ENCODE measurements at regions not wholly inside any gene's neighbourhood (a gene's known extent, or its start where the extent isn't known, plus 50 kb on each side); places are given as distances from the start of the nearest gene placed in this dataset.

GRCh38 chr10:111161109-111161874, 84.5 kb downstream of the ADRA2A start:
- TF ChIP-seq CHD1 (IDR thresholded peaks at IDR 0.05; ENCODE audit: low read depth, low read length) (no peak), CEBPB (IDR thresholded peaks at IDR 0.05; ENCODE audit: low read depth, low read length) (no peak), POLR2A (IDR thresholded peaks at IDR 0.05; ENCODE audit: control extremely low read depth in 1 of 2, low read depth in 2 of 2, low read length in 2 of 2) (no peak), JUND (IDR thresholded peaks at IDR 0.05; ENCODE audit: low read length) (no peak), HDAC2 (IDR thresholded peaks at IDR 0.05; ENCODE audit: borderline replicate concordance in 1 of 2, low read depth in 2 of 2, low read length in 2 of 2) (no peak), TBP (IDR thresholded peaks at IDR 0.05; ENCODE audit: low read depth, low read length) (no peak), CTBP2 (IDR thresholded peaks at IDR 0.05; ENCODE audit: borderline replicate concordance, insufficient read depth, insufficient read length, low read length) (no peak), TCF12 (IDR thresholded peaks at IDR 0.05; ENCODE audit: low read depth, low read length) (no peak), SP2 (IDR thresholded peaks at IDR 0.05; ENCODE audit: low read length) (no peak), RFX5 (IDR thresholded peaks at IDR 0.05; ENCODE audit: borderline replicate concordance, low read depth, low read length) (no peak)
- TF ChIP-seq, protein P1, sequence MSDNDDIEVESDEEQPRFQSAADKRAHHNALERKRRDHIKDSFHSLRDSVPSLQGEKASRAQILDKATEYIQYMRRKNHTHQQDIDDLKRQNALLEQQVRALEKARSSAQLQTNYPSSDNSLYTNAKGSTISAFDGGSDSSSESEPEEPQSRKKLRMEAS (IDR thresholded peaks at IDR 0.05) = no peak
- TF ChIP-seq, protein P2, sequence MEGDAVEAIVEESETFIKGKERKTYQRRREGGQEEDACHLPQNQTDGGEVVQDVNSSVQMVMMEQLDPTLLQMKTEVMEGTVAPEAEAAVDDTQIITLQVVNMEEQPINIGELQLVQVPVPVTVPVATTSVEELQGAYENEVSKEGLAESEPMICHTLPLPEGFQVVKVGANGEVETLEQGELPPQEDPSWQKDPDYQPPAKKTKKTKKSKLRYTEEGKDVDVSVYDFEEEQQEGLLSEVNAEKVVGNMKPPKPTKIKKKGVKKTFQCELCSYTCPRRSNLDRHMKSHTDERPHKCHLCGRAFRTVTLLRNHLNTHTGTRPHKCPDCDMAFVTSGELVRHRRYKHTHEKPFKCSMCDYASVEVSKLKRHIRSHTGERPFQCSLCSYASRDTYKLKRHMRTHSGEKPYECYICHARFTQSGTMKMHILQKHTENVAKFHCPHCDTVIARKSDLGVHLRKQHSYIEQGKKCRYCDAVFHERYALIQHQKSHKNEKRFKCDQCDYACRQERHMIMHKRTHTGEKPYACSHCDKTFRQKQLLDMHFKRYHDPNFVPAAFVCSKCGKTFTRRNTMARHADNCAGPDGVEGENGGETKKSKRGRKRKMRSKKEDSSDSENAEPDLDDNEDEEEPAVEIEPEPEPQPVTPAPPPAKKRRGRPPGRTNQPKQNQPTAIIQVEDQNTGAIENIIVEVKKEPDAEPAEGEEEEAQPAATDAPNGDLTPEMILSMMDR (IDR thresholded peaks at IDR 0.05; ENCODE audit: control extremely low read depth in 1 of 3, insufficient read depth in 1 of 3, low read depth in 1 of 3, low read length in 3 of 3) = no peak

Measured in H1 (cell line).